Right lobe of liver (tissue), 4 donors: ENCODE measurements at regions not wholly inside any gene's neighbourhood (a gene's known extent, or its start where the extent isn't known, plus 50 kb on each side); places are given as distances from the start of the nearest gene placed in this dataset.

Source experiments
- POLR2A ChIP-seq: fragments of 450-650 bp; IDR thresholded peaks from one replicate; pipeline ENCODE4 v1.6.1; 2017; ENCODE audit warnings: antibody characterized with exemption, mild to moderate bottlenecking
- TF ChIP-seq, protein P1 (sequence below), 4 donors: fragments of 200-600 bp in 3 of 4; fragments of 450-650 bp in 1 of 4; IDR thresholded peaks; one replicate each; pipeline versions ENCODE4 v1.5.1 to v1.8.0; 2016 to 2022; ENCODE audit warnings: antibody characterized with exemption in 4 of 4, mild to moderate bottlenecking in 2 of 4
- donor health status: DM: no; HTN: no; CAD: no.
- donor health status: DM: no; HTN: no; CAD: no.
- donor health status: DM: no; HTN: yes; CAD: no.

DNA sequence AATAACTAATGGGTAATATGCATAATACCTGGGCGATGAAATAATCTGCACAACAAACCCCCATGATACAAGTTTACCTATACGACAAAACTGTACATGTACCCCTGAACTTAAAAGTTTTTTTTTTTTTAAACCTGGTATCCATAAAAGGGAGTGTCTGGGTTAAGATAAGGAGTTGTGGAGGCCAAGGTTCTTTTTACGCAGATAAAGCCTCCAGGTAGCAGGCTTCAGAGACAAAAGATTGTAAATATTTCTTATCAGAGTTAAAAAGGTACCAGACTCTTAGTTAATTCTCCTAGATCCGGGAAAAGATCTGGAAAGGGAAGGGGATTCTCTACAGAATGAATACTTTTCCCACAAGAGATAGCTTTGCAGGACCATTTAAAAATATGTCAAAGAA, 259.4 kb upstream of the SSTR1 start:
- TF ChIP-seq, protein P1, sequence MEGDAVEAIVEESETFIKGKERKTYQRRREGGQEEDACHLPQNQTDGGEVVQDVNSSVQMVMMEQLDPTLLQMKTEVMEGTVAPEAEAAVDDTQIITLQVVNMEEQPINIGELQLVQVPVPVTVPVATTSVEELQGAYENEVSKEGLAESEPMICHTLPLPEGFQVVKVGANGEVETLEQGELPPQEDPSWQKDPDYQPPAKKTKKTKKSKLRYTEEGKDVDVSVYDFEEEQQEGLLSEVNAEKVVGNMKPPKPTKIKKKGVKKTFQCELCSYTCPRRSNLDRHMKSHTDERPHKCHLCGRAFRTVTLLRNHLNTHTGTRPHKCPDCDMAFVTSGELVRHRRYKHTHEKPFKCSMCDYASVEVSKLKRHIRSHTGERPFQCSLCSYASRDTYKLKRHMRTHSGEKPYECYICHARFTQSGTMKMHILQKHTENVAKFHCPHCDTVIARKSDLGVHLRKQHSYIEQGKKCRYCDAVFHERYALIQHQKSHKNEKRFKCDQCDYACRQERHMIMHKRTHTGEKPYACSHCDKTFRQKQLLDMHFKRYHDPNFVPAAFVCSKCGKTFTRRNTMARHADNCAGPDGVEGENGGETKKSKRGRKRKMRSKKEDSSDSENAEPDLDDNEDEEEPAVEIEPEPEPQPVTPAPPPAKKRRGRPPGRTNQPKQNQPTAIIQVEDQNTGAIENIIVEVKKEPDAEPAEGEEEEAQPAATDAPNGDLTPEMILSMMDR (IDR thresholded peaks at IDR 0.05), result no peak
- TF ChIP-seq POLR2A, result no peak
